SU-DHL-6 (cell line): ENCODE measurements at regions not wholly inside any gene's neighbourhood (a gene's known extent, or its start where the extent isn't known, plus 50 kb on each side); places are given as distances from the start of the nearest gene placed in this dataset.

Experiments used
- CTCF ChIP-seq: fragments of 200-600 bp; sonication (generic); IDR thresholded peaks from one replicate; pipeline ENCODE4 v1.5.1; 2017; ENCODE audit warnings: antibody characterized with exemption, mild to moderate bottlenecking, low read length, moderate library complexity; ENCODE audit not compliant: insufficient read depth, poor library complexity, severe bottlenecking
- EZH2phosphoT487 ChIP-seq: fragments of 200-600 bp; sonication (generic), shearing (Covaris generic); conservative IDR thresholded peaks from 2 replicates; pipeline ENCODE4 v1.6.1; 2018; ENCODE audit warnings: mild to moderate bottlenecking, antibody characterized with exemption, low read length, moderate library complexity, mixed read lengths

DNA sequence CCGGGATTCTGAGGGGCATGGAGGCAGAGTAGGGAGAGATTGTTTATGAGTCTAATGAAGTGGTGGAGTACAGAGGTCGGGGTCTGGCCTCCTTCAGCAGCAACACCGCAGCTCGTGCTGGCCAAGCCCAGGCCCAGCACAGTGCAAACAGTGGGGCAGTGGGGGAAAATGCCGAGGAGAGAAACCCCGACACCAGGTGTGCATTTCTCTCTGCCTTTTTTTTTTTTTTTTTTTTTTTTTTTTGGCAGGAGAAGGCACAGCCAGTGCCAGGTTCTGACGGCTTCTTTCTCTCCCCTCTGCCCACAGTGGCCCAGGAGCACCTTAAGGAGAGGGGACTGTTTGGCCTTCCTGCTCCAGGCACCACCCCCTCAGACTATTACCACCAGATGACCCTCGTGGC is 219.3 kb downstream of the GLI2 start:
- TF ChIP-seq CTCF, result no peak
- no peak for TF ChIP-seq EZH2phosphoT487
